NB4 (cell line): ENCODE measurements at regions not wholly inside any gene's neighbourhood (a gene's known extent, or its start where the extent isn't known, plus 50 kb on each side); places are given as distances from the start of the nearest gene placed in this dataset.

Source experiments
- MYC ChIP-seq: IDR thresholded peaks from 2 replicates; pipeline ENCODE4 v1.6.1; 2011; ENCODE audit warnings: low read depth, low read length
- POLR2A ChIP-seq: IDR thresholded peaks from 2 replicates; pipeline ENCODE4 v1.6.1; 2011; ENCODE audit warnings: mild to moderate bottlenecking; ENCODE audit not compliant: insufficient read length; ENCODE audit errors: extremely low read depth
- TF ChIP-seq, protein P1 (sequence below): IDR thresholded peaks from one replicate; pipeline ENCODE4 v1.5.1; 2012; ENCODE audit warnings: low read depth, low read length
- TF ChIP-seq, protein P2 (sequence below): IDR thresholded peaks from 2 replicates; pipeline ENCODE4 v1.6.1; 2011; ENCODE audit warnings: low read depth, low read length

DNA sequence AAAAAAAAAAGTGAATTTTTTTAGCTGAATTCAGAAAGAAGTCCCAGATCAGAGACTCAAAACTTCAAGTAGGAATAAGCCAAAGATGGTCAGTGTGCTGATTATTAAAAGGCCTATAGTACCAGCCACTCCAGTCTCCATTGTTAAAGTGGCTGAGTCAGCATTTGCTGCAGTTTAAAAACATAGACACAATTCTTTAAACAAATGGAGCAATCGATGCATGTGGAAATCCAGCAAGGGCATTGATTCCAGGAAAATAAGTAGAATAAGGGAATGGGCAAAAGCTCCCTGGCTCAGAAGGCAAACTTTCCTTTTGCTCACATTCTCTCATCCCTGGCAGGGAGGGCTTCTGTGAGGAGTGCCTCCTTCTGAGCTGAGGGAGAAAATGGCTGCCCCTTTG is 317.6 kb downstream of the LRIG3 start:
- TF ChIP-seq, protein P1, sequence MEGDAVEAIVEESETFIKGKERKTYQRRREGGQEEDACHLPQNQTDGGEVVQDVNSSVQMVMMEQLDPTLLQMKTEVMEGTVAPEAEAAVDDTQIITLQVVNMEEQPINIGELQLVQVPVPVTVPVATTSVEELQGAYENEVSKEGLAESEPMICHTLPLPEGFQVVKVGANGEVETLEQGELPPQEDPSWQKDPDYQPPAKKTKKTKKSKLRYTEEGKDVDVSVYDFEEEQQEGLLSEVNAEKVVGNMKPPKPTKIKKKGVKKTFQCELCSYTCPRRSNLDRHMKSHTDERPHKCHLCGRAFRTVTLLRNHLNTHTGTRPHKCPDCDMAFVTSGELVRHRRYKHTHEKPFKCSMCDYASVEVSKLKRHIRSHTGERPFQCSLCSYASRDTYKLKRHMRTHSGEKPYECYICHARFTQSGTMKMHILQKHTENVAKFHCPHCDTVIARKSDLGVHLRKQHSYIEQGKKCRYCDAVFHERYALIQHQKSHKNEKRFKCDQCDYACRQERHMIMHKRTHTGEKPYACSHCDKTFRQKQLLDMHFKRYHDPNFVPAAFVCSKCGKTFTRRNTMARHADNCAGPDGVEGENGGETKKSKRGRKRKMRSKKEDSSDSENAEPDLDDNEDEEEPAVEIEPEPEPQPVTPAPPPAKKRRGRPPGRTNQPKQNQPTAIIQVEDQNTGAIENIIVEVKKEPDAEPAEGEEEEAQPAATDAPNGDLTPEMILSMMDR = no peak
- no peak for TF ChIP-seq POLR2A
- TF ChIP-seq, protein P2, sequence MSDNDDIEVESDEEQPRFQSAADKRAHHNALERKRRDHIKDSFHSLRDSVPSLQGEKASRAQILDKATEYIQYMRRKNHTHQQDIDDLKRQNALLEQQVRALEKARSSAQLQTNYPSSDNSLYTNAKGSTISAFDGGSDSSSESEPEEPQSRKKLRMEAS = no peak
- TF ChIP-seq MYC = no peak
